DND-41 (cell line): ENCODE measurements at regions not wholly inside any gene's neighbourhood (a gene's known extent, or its start where the extent isn't known, plus 50 kb on each side); places are given as distances from the start of the nearest gene placed in this dataset.

Source experiments
- ATAC-seq: fragments of 200-7000 bp; cut with Tn5 transposase; 3 replicates; pipeline ENCODE4 v1.9.1; 2021; ENCODE audit warnings: low read depth; ENCODE audit not compliant: insufficient read depth
- DNase-seq: peaks from one replicate; pipeline ENCODE4 v3.0.0-alpha.2; 2020
- H2AFZ ChIP-seq: 2 replicates; pipeline ENCODE4 v1.6.0; 2012; ENCODE audit warnings: low read depth, low read length
- H3K27ac ChIP-seq: 2 replicates; pipeline ENCODE4 v1.5.1; 2012; ENCODE audit warnings: low read length, inconsistent platforms
- H3K27me3 ChIP-seq: fragments of 200-600 bp; sonication (generic); 2 replicates; pipeline ENCODE4 v1.6.0; 2012; ENCODE audit warnings: low read length, mild to moderate bottlenecking, inconsistent platforms; ENCODE audit not compliant: insufficient read depth, poor library complexity
- H3K36me3 ChIP-seq: 2 replicates; pipeline ENCODE4 v1.5.1; 2012; ENCODE audit warnings: low read length, inconsistent platforms; ENCODE audit not compliant: insufficient read depth
- H3K4me1 ChIP-seq: 2 replicates; pipeline ENCODE4 v1.5.1; 2012; ENCODE audit warnings: mild to moderate bottlenecking, low read length; ENCODE audit not compliant: insufficient read depth
- H3K4me2 ChIP-seq: 2 replicates; pipeline ENCODE4 v1.6.0; 2012; ENCODE audit warnings: mild to moderate bottlenecking, moderate library complexity, low read length, inconsistent platforms; ENCODE audit not compliant: insufficient read depth
- H3K4me3 ChIP-seq, 2 experiments: fragments of 200-600 bp in 1 of 2; shearing (Covaris generic) in 1 of 2; 2 replicates each; pipeline ENCODE4 v1.5.1; 2012 to 2016; ENCODE audit warnings: inconsistent platforms in 2 of 2, low read length in 2 of 2, mild to moderate bottlenecking in 2 of 2, low read depth in 1 of 2, moderate library complexity in 1 of 2
- H3K79me2 ChIP-seq: 2 replicates; pipeline ENCODE4 v1.6.0; 2012; ENCODE audit warnings: low read length, inconsistent platforms; ENCODE audit not compliant: insufficient read depth
- H3K9ac ChIP-seq: 2 replicates; pipeline ENCODE4 v1.6.0; 2012; ENCODE audit warnings: low read depth, mild to moderate bottlenecking, inconsistent platforms, low read length, moderate library complexity
- H3K9me3 ChIP-seq: 2 replicates; pipeline ENCODE4 v1.5.1; 2012; ENCODE audit warnings: low read length, moderate library complexity, mild to moderate bottlenecking, inconsistent platforms; ENCODE audit not compliant: insufficient read depth, severe bottlenecking
- H4K20me1 ChIP-seq: 2 replicates; pipeline ENCODE4 v1.6.0; 2012; ENCODE audit warnings: low read length; ENCODE audit not compliant: insufficient read depth
- EZH2 ChIP-seq: IDR thresholded peaks from 3 replicates; pipeline ENCODE4 v1.6.1; 2012; ENCODE audit warnings: borderline replicate concordance, low read depth, mild to moderate bottlenecking, moderate library complexity, low read length, inconsistent platforms; ENCODE audit not compliant: severe bottlenecking
- TF ChIP-seq, protein P1 (sequence below): IDR thresholded peaks from 2 replicates; pipeline ENCODE4 v1.5.1; 2012; ENCODE audit warnings: borderline replicate concordance, low read length, moderate library complexity, mild to moderate bottlenecking; ENCODE audit not compliant: poor library complexity, severe bottlenecking; ENCODE audit errors: extremely low read depth

DNA sequence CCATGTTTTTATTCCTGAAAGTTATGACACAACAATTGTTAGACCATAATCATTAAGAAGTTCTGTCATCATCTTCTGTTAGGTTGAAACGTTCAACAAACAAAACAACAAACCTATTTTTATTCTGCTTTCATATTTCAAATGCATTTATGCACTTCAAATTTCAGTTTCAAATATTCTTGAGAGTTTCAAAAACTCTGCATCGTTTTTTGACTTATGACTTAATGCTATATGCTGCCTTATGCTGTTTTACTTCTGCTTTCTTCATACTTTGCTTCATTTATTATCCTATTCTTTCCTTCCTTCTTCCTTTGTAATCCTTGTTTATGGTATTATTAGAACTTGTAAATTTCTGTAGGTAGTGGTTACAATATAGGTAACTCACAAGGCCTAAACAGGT, 95.0 kb downstream of the PCSK1 start:
- H2AFZ ChIP-seq = no peak overlapping the region
- TF ChIP-seq, protein P1, sequence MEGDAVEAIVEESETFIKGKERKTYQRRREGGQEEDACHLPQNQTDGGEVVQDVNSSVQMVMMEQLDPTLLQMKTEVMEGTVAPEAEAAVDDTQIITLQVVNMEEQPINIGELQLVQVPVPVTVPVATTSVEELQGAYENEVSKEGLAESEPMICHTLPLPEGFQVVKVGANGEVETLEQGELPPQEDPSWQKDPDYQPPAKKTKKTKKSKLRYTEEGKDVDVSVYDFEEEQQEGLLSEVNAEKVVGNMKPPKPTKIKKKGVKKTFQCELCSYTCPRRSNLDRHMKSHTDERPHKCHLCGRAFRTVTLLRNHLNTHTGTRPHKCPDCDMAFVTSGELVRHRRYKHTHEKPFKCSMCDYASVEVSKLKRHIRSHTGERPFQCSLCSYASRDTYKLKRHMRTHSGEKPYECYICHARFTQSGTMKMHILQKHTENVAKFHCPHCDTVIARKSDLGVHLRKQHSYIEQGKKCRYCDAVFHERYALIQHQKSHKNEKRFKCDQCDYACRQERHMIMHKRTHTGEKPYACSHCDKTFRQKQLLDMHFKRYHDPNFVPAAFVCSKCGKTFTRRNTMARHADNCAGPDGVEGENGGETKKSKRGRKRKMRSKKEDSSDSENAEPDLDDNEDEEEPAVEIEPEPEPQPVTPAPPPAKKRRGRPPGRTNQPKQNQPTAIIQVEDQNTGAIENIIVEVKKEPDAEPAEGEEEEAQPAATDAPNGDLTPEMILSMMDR = no peak
- TF ChIP-seq EZH2 = no peak
- H3K4me2 ChIP-seq = no peak overlapping the region
- H4K20me1 ChIP-seq = no peaks in the 10 kb centered on the region
- no peak overlapping the region for H3K9ac ChIP-seq
- no peak overlapping the region for H3K27ac ChIP-seq
- peaks cover 6% of the 10 kb centered on the region for H3K27me3 ChIP-seq
- DNase-seq (no peak), ATAC-seq (no peak)
- H3K79me2 ChIP-seq = no peaks in the 10 kb centered on the region
- no peaks in the 10 kb centered on the region for H3K36me3 ChIP-seq
- H3K4me1 ChIP-seq = peaks cover 7% of the 10 kb centered on the region
- no peaks in the 10 kb centered on the region for H3K9me3 ChIP-seq
- no peak overlapping the region for H3K4me3 ChIP-seq

DNA sequence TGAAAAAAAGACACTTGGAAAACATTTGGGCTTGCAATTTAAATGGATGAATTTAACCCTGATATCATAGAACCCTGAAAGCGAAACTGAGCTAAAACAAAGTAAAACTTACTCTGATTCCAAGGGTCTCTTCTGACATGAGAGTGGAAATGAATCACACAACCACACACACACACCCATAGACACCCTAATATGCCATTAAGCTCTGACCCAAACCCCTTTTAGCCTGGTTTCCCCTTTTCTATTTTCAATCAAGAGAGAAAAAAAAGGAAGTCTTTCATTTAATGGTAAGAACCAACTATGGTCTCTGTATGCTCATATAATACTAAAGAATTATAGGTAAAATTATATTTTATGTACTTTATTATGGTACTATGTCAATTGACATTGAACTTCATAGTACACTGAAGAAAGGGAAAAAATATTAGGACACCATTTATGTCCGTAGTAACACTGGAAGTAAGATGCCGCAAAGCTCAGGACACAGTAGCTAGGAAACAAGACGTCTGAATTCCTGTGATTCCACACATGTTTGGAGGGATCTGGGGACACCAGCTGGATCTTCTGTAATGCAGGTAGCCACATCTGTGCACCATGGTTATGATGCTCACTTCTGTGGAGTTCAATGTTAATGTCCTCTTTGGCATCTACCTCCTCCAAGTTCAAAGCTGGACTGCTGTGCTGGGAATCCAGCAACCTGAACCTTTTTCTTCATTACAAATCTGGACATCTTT, 95.8 kb downstream of the PCSK1 start:
- no peak overlapping the region for H3K4me3 ChIP-seq
- H3K4me1 ChIP-seq = peaks cover 7% of the 10 kb centered on the region
- ATAC-seq = no peak
- H4K20me1 ChIP-seq = no peaks in the 10 kb centered on the region
- H3K36me3 ChIP-seq = no peaks in the 10 kb centered on the region
- peaks cover under 1% of the 10 kb centered on the region for H3K27me3 ChIP-seq
- no peak overlapping the region for H3K27ac ChIP-seq
- TF ChIP-seq, protein P1 = no peak
- TF ChIP-seq EZH2 = no peak
- H3K4me2 ChIP-seq = no peak overlapping the region
- no peak overlapping the region for H2AFZ ChIP-seq
- DNase-seq = no peak
- no peaks in the 10 kb centered on the region for H3K79me2 ChIP-seq
- H3K9ac ChIP-seq = no peak overlapping the region
- H3K9me3 ChIP-seq = no peaks in the 10 kb centered on the region

DNA sequence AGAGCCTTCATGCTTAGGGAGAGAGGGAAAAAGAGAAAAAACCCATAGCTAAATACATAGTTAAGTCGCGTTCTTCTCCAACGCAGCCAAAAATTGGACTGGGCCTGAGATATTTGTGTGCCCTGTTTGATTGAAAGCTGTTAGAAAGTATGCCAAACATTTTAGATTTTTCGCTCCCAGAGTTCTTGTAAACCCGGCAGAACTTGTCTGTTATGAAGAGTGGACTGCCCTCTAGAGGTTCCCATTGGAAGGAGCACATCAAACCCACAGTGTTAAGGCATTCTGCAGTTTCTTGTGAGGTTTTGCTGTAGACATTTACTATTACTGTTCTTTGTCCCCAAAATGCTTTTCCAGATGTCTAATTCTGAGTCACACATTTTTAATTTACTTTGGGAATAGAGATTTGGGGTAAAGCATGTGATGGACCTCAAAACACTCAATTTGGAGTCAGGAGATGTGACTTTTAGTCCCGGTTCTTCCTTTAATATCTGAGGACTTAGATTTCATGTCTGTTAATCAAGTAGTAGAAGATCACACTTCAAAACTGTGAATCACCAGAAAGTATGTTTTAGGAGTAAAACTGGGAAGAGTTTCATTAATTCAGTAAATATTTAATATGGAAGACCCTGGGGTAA, 96.6 kb downstream of the PCSK1 start:
- H3K27ac ChIP-seq = 0 out of 2 replicates have a peak overlapping the region, but pooled peaks have one; percentile 28
- H3K36me3 ChIP-seq = no peaks in the 10 kb centered on the region
- DNase-seq (peak; percentile 74), ATAC-seq (peak; percentile 94)
- peak overlapping the region; percentile 25; the same call in 1 of the 2 replicates for H3K4me2 ChIP-seq
- H2AFZ ChIP-seq = peak overlapping the region; percentile 53; the same call in 1 of the 2 replicates
- peaks cover 7% of the 10 kb centered on the region for H3K4me1 ChIP-seq
- H3K27me3 ChIP-seq = no peaks in the 10 kb centered on the region
- H3K4me3 ChIP-seq = no peak overlapping the region
- H3K79me2 ChIP-seq = no peaks in the 10 kb centered on the region
- H3K9me3 ChIP-seq = no peaks in the 10 kb centered on the region
- no peak overlapping the region for H3K9ac ChIP-seq
- no peak for TF ChIP-seq EZH2
- TF ChIP-seq, protein P1 = peak; percentile 96
- H4K20me1 ChIP-seq = no peaks in the 10 kb centered on the region
